Suprapubic skin (tissue), 4 donors: ENCODE measurements at regions not wholly inside any gene's neighbourhood (a gene's known extent, or its start where the extent isn't known, plus 50 kb on each side); places are given as distances from the start of the nearest gene placed in this dataset.

Source experiments
- CTCF ChIP-seq, 2 donors: fragments of 200-600 bp in 1 of 2; fragments of 450-650 bp in 1 of 2; sonication (generic) in 1 of 2; IDR thresholded peaks; one replicate each; pipeline ENCODE4 v1.5.1; 2016 to 2019; ENCODE audit warnings: antibody characterized with exemption in 2 of 2, mild to moderate bottlenecking in 1 of 2, moderate library complexity in 1 of 2
- POLR2A ChIP-seq, 2 donors: fragments of 450-650 bp; IDR thresholded peaks; one replicate each; pipeline ENCODE4 v1.6.1; 2017; ENCODE audit warnings: antibody characterized with exemption in 2 of 2, mild to moderate bottlenecking in 2 of 2, moderate library complexity in 2 of 2
- POLR2AphosphoS5 ChIP-seq, 3 donors: sonication (generic); formaldehyde crosslinking; IDR thresholded peaks; one replicate each; pipeline ENCODE4 v1.6.1; 2017; ENCODE audit warnings: antibody characterized with exemption in 3 of 3

DNA sequence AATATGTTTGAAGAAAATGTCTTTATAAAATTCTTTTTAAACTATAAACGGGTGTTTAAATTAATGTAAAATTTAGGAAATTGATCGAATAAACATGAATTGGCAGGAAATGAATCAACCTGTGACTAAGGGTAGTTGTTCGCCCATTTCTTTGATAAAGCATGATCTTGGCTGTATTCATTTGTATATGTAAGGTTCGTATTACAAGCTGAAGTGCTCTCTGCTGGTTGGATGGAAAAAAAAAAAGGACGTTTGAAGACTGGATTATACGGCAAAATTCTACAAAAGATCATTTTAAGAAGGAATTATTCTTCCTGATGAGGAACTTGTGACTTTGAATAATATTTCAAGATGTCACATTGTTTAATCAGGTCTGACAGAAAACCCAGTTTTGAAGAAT lies 185.4 kb upstream of the ANK3 start:
- TF ChIP-seq CTCF (IDR thresholded peaks at IDR 0.05) (no peak), POLR2A (IDR thresholded peaks at IDR 0.05) (no peak), POLR2AphosphoS5 (IDR thresholded peaks at IDR 0.05) (no peak)
